ENCODE measurements at regions not wholly inside any gene's neighbourhood (a gene's known extent, or its start where the extent isn't known, plus 50 kb on each side); places are given as distances from the start of the nearest gene placed in this dataset.

- no peak overlapping the region for H3K27ac ChIP-seq (ENCODE audit: low read depth in 1 of 3, low read length in 2 of 3)
- H3K4me1 ChIP-seq (ENCODE audit: control insufficient read depth in 3 of 3, insufficient read depth in 2 of 3, low read depth in 1 of 3, low read length in 2 of 3): no peaks in the 10 kb centered on the region
- H3K4me3 ChIP-seq (ENCODE audit: low read depth in 1 of 3, low read length in 3 of 3): no peak overlapping the region
- no peaks in the 10 kb centered on the region for H3K9me3 ChIP-seq (ENCODE audit: control insufficient read depth in 2 of 2, insufficient read depth in 1 of 2, low read depth in 1 of 2, low read length in 1 of 2)
- FAIRE-seq (no peak), DNase-seq (no peak)
- H3K36me3 ChIP-seq (ENCODE audit: control insufficient read depth in 3 of 3, insufficient read depth in 2 of 3, low read depth in 1 of 3, low read length in 3 of 3): no peaks in the 10 kb centered on the region
- no peaks in the 10 kb centered on the region for H3K27me3 ChIP-seq (ENCODE audit: control insufficient read depth in 3 of 3, insufficient read depth in 3 of 3, low read length in 3 of 3)
- 87 to 98% (median 89%) methylated on average over 5 of the region's 5 CpGs for WGBS, 3 donors
Measured at GRCh38 chr21:38577887-38578286, 79.6 kb upstream of the ERG start.

DNA sequence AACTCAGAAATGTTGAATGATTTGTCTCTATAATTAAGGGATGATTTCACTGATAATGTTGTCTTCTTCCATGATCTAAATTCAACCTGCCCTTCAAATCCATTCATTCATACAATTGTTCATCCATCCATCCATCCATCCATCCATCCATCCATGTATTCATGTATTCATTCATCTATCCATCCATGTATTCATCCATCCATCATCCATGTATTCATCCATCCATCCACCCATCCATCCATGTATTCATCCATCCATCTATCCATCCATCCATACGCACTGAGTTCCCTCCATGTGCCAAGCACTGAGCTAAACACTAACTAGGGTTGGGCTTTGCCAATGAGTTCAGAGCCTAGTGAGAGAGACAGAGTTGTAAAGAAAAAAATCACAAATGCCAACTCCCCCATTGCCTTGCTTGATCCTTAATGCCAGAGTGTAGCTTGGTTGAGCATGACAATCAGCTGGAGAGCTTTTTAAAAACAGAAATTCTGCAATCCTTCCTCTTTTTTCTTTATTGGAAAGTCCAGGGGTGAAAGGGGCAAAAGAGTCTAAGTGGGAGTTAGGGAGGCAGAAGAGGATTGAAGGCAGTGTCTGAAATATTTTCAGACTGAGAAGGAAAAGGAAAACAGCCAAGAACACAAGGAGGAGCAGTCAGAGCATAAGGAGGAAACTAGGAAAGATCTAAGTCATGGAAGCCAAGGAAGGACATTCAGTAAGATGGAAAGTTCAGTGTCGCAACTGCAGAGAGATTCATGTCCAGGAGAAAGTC lies 92.4 kb upstream of the ERG start:
- Histone ChIP-seq H3K27me3 (ENCODE audit: control insufficient read depth in 3 of 3, insufficient read depth in 3 of 3, low read length in 3 of 3) (peaks cover 0 to 6% (median 0%) of the 10 kb centered on the region in 3 donors), H3K4me1 (ENCODE audit: control insufficient read depth in 3 of 3, insufficient read depth in 2 of 3, low read depth in 1 of 3, low read length in 2 of 3) (no peaks in the 10 kb centered on the region), H3K27ac (ENCODE audit: low read depth in 1 of 3, low read length in 2 of 3) (no peak overlapping the region), H3K36me3 (ENCODE audit: control insufficient read depth in 3 of 3, insufficient read depth in 2 of 3, low read depth in 1 of 3, low read length in 3 of 3) (no peaks in the 10 kb centered on the region), H3K4me3 (ENCODE audit: low read depth in 1 of 3, low read length in 3 of 3) (no peak overlapping the region), H3K9me3 (ENCODE audit: control insufficient read depth in 2 of 2, insufficient read depth in 1 of 2, low read depth in 1 of 2, low read length in 1 of 2) (no peaks in the 10 kb centered on the region)
- no peak for DNase-seq
- no peak for FAIRE-seq
- 93 to 94% (median 93%) methylated on average over 2 of the region's 2 CpGs for WGBS, 3 donors

DNA sequence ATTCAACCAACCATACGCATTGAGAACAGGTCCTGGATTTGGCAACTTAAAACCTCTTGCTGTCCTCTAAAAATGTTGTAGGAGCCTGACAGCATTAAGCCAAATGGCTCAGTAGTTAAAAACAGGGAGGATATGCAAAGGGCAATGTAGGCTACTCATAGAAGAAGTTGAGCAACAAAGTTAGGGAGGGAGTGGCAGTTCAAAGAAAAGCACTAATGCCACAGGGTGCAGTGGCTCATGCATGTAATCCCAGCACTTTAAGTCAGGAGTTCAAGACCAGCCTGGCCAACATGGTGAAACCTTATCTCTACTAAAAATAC lies 92.9 kb upstream of the ERG start:
- Histone ChIP-seq H3K9me3 (ENCODE audit: control insufficient read depth in 2 of 2, insufficient read depth in 1 of 2, low read depth in 1 of 2, low read length in 1 of 2) (no peaks in the 10 kb centered on the region), H3K4me1 (ENCODE audit: control insufficient read depth in 3 of 3, insufficient read depth in 2 of 3, low read depth in 1 of 3, low read length in 2 of 3) (no peaks in the 10 kb centered on the region), H3K4me3 (ENCODE audit: low read depth in 1 of 3, low read length in 3 of 3) (no peak overlapping the region), H3K27me3 (ENCODE audit: control insufficient read depth in 3 of 3, insufficient read depth in 3 of 3, low read length in 3 of 3) (peaks cover 0 to 6% (median 0%) of the 10 kb centered on the region in 3 donors), H3K36me3 (ENCODE audit: control insufficient read depth in 3 of 3, insufficient read depth in 2 of 3, low read depth in 1 of 3, low read length in 3 of 3) (no peaks in the 10 kb centered on the region), H3K27ac (ENCODE audit: low read depth in 1 of 3, low read length in 2 of 3) (no peak overlapping the region)
- DNase-seq: no peak
- no peak for FAIRE-seq
- 61 to 96% (median 88%) methylated on average over 1 of the region's 1 CpG for WGBS, 3 donors

- Histone ChIP-seq H3K4me1 (ENCODE audit: control insufficient read depth in 3 of 3, insufficient read depth in 2 of 3, low read depth in 1 of 3, low read length in 2 of 3) (no peaks in the 10 kb centered on the region), H3K9me3 (ENCODE audit: control insufficient read depth in 2 of 2, insufficient read depth in 1 of 2, low read depth in 1 of 2, low read length in 1 of 2) (no peaks in the 10 kb centered on the region), H3K27me3 (ENCODE audit: control insufficient read depth in 3 of 3, insufficient read depth in 3 of 3, low read length in 3 of 3) (peaks cover 0 to 6% (median 0%) of the 10 kb centered on the region in 3 donors), H3K4me3 (ENCODE audit: low read depth in 1 of 3, low read length in 3 of 3) (no peak overlapping the region), H3K27ac (ENCODE audit: low read depth in 1 of 3, low read length in 2 of 3) (no peak overlapping the region), H3K36me3 (ENCODE audit: control insufficient read depth in 3 of 3, insufficient read depth in 2 of 3, low read depth in 1 of 3, low read length in 3 of 3) (no peaks in the 10 kb centered on the region)
- WGBS, 3 donors: 69 to 73% (median 72%) methylated on average over 4 of the region's 4 CpGs
- FAIRE-seq (no peak), DNase-seq (no peak)
Measured at GRCh38 chr21:38596264-38597042, 98.2 kb upstream of the ERG start.

- Histone ChIP-seq H3K27me3 (ENCODE audit: control insufficient read depth in 3 of 3, insufficient read depth in 3 of 3, low read length in 3 of 3) (peaks cover 0 to 3% (median 0%) of the 10 kb centered on the region in 3 donors), H3K9me3 (ENCODE audit: control insufficient read depth in 2 of 2, insufficient read depth in 1 of 2, low read depth in 1 of 2, low read length in 1 of 2) (no peaks in the 10 kb centered on the region), H3K36me3 (ENCODE audit: control insufficient read depth in 3 of 3, insufficient read depth in 2 of 3, low read depth in 1 of 3, low read length in 3 of 3) (no peaks in the 10 kb centered on the region), H3K4me1 (ENCODE audit: control insufficient read depth in 3 of 3, insufficient read depth in 2 of 3, low read depth in 1 of 3, low read length in 2 of 3) (no peaks in the 10 kb centered on the region), H3K4me3 (ENCODE audit: low read depth in 1 of 3, low read length in 3 of 3) (no peak overlapping the region), H3K27ac (ENCODE audit: low read depth in 1 of 3, low read length in 2 of 3) (no peak overlapping the region)
- FAIRE-seq (no peak), DNase-seq (no peak)
- 26 to 45% (median 33%) methylated on average over 2 of the region's 2 CpGs for WGBS, 3 donors
Measured at GRCh38 chr21:38597421-38597820, 99.1 kb upstream of the ERG start.

GRCh38 chr21:38598413-38598812 lies 100.1 kb upstream of the ERG start:
- H3K4me1 ChIP-seq (ENCODE audit: control insufficient read depth in 3 of 3, insufficient read depth in 2 of 3, low read depth in 1 of 3, low read length in 2 of 3): no peaks in the 10 kb centered on the region
- FAIRE-seq: no peak
- 78 to 91% (median 80%) methylated on average over 5 of the region's 5 CpGs for WGBS, 3 donors

DNA sequence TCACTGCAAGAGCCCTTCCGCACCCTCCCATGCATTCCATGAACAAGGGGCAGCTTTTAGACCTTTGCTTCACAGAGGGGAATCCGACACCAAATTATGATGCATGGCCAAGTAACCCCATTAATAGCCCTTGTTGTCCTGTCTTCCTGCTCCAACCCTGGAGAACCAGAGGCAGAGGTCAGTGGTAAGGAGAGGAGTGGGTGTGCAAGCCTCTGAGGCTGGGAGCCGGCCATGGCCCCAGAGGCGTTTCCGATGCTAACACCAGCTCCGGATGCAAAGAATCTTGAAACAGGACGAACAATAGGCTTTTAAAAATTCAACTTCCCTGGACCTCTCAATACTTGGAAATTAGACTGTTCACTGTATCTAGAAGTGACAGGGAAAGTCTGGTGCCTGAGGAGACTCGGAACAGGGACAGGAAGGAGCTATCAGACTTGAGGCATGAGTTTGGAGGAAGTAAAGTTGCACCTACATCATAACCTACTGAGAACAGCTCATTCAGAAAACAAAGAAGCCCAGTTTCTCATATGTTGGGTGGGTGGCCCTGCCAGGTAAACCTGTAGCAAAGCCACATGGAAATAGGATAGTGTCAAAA lies 101.2 kb upstream of the ERG start:
- no peak overlapping the region for H3K27ac ChIP-seq (ENCODE audit: low read depth in 1 of 3, low read length in 2 of 3)
- no peak overlapping the region for H3K4me3 ChIP-seq (ENCODE audit: low read depth in 1 of 3, low read length in 3 of 3)
- DNase-seq (no peak), FAIRE-seq (no peak)
- no peaks in the 10 kb centered on the region for H3K36me3 ChIP-seq (ENCODE audit: control insufficient read depth in 3 of 3, insufficient read depth in 2 of 3, low read depth in 1 of 3, low read length in 3 of 3)
- no peaks in the 10 kb centered on the region for H3K9me3 ChIP-seq (ENCODE audit: control insufficient read depth in 2 of 2, insufficient read depth in 1 of 2, low read depth in 1 of 2, low read length in 1 of 2)
- WGBS, 3 donors: 78 to 93% (median 81%) methylated on average over 8 of the region's 8 CpGs
- H3K27me3 ChIP-seq (ENCODE audit: control insufficient read depth in 3 of 3, insufficient read depth in 3 of 3, low read length in 3 of 3): peaks cover 0 to 5% (median 0%) of the 10 kb centered on the region in 3 donors
- no peaks in the 10 kb centered on the region for H3K4me1 ChIP-seq (ENCODE audit: control insufficient read depth in 3 of 3, insufficient read depth in 2 of 3, low read depth in 1 of 3, low read length in 2 of 3)

More at GRCh38 chr21:38598413-38598812, 100.1 kb upstream of the ERG start:
- H3K36me3 ChIP-seq (ENCODE audit: control insufficient read depth in 3 of 3, insufficient read depth in 2 of 3, low read depth in 1 of 3, low read length in 3 of 3): no peaks in the 10 kb centered on the region
- H3K9me3 ChIP-seq (ENCODE audit: control insufficient read depth in 2 of 2, insufficient read depth in 1 of 2, low read depth in 1 of 2, low read length in 1 of 2): no peaks in the 10 kb centered on the region
- H3K27me3 ChIP-seq (ENCODE audit: control insufficient read depth in 3 of 3, insufficient read depth in 3 of 3, low read length in 3 of 3): peaks cover 0 to 5% (median 0%) of the 10 kb centered on the region in 3 donors
- DNase-seq: no peak
- H3K27ac ChIP-seq (ENCODE audit: low read depth in 1 of 3, low read length in 2 of 3): no peak overlapping the region
- H3K4me3 ChIP-seq (ENCODE audit: low read depth in 1 of 3, low read length in 3 of 3): no peak overlapping the region

GRCh38 chr21:38600106-38600505 lies 101.8 kb upstream of the ERG start:
- 90 to 94% (median 91%) methylated on average over 7 of the region's 7 CpGs for WGBS, 3 donors
- H3K27me3 ChIP-seq (ENCODE audit: control insufficient read depth in 3 of 3, insufficient read depth in 3 of 3, low read length in 3 of 3): peaks cover 0 to 3% (median 0%) of the 10 kb centered on the region in 3 donors
- no peaks in the 10 kb centered on the region for H3K9me3 ChIP-seq (ENCODE audit: control insufficient read depth in 2 of 2, insufficient read depth in 1 of 2, low read depth in 1 of 2, low read length in 1 of 2)
- H3K4me1 ChIP-seq (ENCODE audit: control insufficient read depth in 3 of 3, insufficient read depth in 2 of 3, low read depth in 1 of 3, low read length in 2 of 3): no peaks in the 10 kb centered on the region
- FAIRE-seq (no peak), DNase-seq (no peak)
- no peaks in the 10 kb centered on the region for H3K36me3 ChIP-seq (ENCODE audit: control insufficient read depth in 3 of 3, insufficient read depth in 2 of 3, low read depth in 1 of 3, low read length in 3 of 3)
- no peak overlapping the region for H3K4me3 ChIP-seq (ENCODE audit: low read depth in 1 of 3, low read length in 3 of 3)
- no peak overlapping the region for H3K27ac ChIP-seq (ENCODE audit: low read depth in 1 of 3, low read length in 2 of 3)

Data from small intestine (tissue), 7 donors.